WTC11 (cell line): ENCODE measurements at regions not wholly inside any gene's neighbourhood (a gene's known extent, or its start where the extent isn't known, plus 50 kb on each side); places are given as distances from the start of the nearest gene placed in this dataset.

Experiments
- ATAC-seq: fragments of 200-7000 bp; cut with Tn5 transposase; 2 replicates; pipeline ENCODE4 v1.10.0; 2021; ENCODE audit warnings: mild to moderate bottlenecking, moderate library complexity
- CTCF ChIA-PET: fragments of 300-600 bp; sonication (Branson Sonifier 250); formaldehyde crosslinking; loops from one replicate; lab custom pipeline; 2021; ENCODE audit warnings: antibody characterized with exemption; lab: Charles Lee
- POLR2A ChIA-PET: fragments of 350-600 bp; sonication (Branson Sonifier 250); formaldehyde crosslinking; loops from one replicate; lab custom pipeline; 2021; ENCODE audit warnings: antibody characterized with exemption; lab: Charles Lee
- DNase-seq: peaks from one replicate; pipeline ENCODE4 v3.0.0; 2021; ENCODE audit warnings: low spot score
- H3K27ac Mint-ChIP-seq: 2 replicates; pipeline ENCODE4 v1.8.0; 2021; ENCODE audit warnings: mixed read lengths
- H3K27me3 Mint-ChIP-seq: 2 replicates; pipeline ENCODE4 v1.8.0; 2021; ENCODE audit warnings: low read depth, mild to moderate bottlenecking, moderate library complexity, mixed read lengths
- H3K36me3 Mint-ChIP-seq: 2 replicates; pipeline ENCODE4 v1.8.0; 2021; ENCODE audit warnings: mixed read lengths
- H3K4me1 Mint-ChIP-seq: 2 replicates; pipeline ENCODE4 v1.8.0; 2022; ENCODE audit warnings: mixed read lengths
- H3K4me3 Mint-ChIP-seq: 2 replicates; pipeline ENCODE4 v1.8.0; 2021; ENCODE audit warnings: mild to moderate bottlenecking, moderate library complexity, mixed read lengths
- H3K9me3 Mint-ChIP-seq: 2 replicates; pipeline ENCODE4 v1.8.0; 2021; ENCODE audit warnings: mixed read lengths
- ATF1 ChIP-seq: sonication (generic); formaldehyde crosslinking; IDR thresholded peaks from 2 replicates; pipeline ENCODE4 v1.8.1; 2023; ENCODE audit warnings: mild to moderate bottlenecking, moderate library complexity, missing genetic modification reagents
- CBFB ChIP-seq: sonication (generic); formaldehyde crosslinking; IDR thresholded peaks from 2 replicates; pipeline ENCODE4 v1.8.1; 2022; ENCODE audit warnings: mild to moderate bottlenecking, low read depth, missing genetic modification reagents
- ELF4 ChIP-seq: sonication (generic); formaldehyde crosslinking; IDR thresholded peaks from 2 replicates; pipeline ENCODE4 v1.8.1; 2022; ENCODE audit warnings: low read depth, mild to moderate bottlenecking, moderate library complexity, missing genetic modification reagents
- GRHL2 ChIP-seq: fragments of 250-450 bp; sonication (Bioruptor Pico); IDR thresholded peaks from 2 replicates; pipeline ENCODE4 v1.8.0; 2022; ENCODE audit warnings: mild to moderate bottlenecking, moderate library complexity; ENCODE audit not compliant: insufficient replicate concordance, severe bottlenecking
- MXD4 ChIP-seq: fragments of 250-450 bp; sonication (Bioruptor Pico); IDR thresholded peaks from 2 replicates; pipeline ENCODE4 v1.8.0; 2021; ENCODE audit warnings: mild to moderate bottlenecking, moderate library complexity, borderline replicate concordance
- MYBL2 ChIP-seq: sonication (generic); formaldehyde crosslinking; IDR thresholded peaks from 2 replicates; pipeline ENCODE4 v1.8.1; 2023; ENCODE audit warnings: mild to moderate bottlenecking, moderate library complexity, missing genetic modification reagents
- RELA ChIP-seq: sonication (generic); formaldehyde crosslinking; IDR thresholded peaks from 2 replicates; pipeline ENCODE4 v1.8.1; 2022; ENCODE audit warnings: missing genetic modification reagents, mild to moderate bottlenecking, borderline replicate concordance
- SMAD3 ChIP-seq: sonication (generic); formaldehyde crosslinking; IDR thresholded peaks from 2 replicates; pipeline ENCODE4 v1.8.0; 2022; ENCODE audit warnings: missing genetic modification reagents, mild to moderate bottlenecking, borderline replicate concordance
- SP1 ChIP-seq: sonication (generic); formaldehyde crosslinking; conservative IDR thresholded peaks from 2 replicates; pipeline ENCODE4 v1.8.1; 2022; ENCODE audit warnings: missing genetic modification reagents
- TCF7 ChIP-seq: sonication (generic); formaldehyde crosslinking; IDR thresholded peaks from 2 replicates; pipeline ENCODE4 v1.8.0; 2022; ENCODE audit warnings: mild to moderate bottlenecking, low read depth, missing genetic modification reagents, moderate library complexity
- ZNF416 ChIP-seq: fragments of 250-450 bp; sonication (Bioruptor Pico); IDR thresholded peaks from 2 replicates; pipeline ENCODE4 v1.9.0; 2021; ENCODE audit warnings: mild to moderate bottlenecking, inconsistent platforms
- TF ChIP-seq, protein P1 (sequence below): sonication (generic); formaldehyde crosslinking; IDR thresholded peaks from 2 replicates; pipeline ENCODE4 v1.8.0; 2023; ENCODE audit warnings: missing genetic modification reagents, mild to moderate bottlenecking, borderline replicate concordance
- TF ChIP-seq, protein P2 (sequence below): fragments of 250-450 bp; sonication (Bioruptor Pico); conservative IDR thresholded peaks from 2 replicates; pipeline ENCODE4 v1.9.0; 2021; ENCODE audit warnings: mild to moderate bottlenecking
- TF ChIP-seq, protein P3 (sequence below): sonication (generic); formaldehyde crosslinking; conservative IDR thresholded peaks from 2 replicates; pipeline ENCODE4 v1.8.1; 2023; ENCODE audit warnings: mild to moderate bottlenecking, low read depth, missing genetic modification reagents, moderate library complexity
- TF ChIP-seq, protein P4 (sequence below): sonication (generic); formaldehyde crosslinking; IDR thresholded peaks from 2 replicates; pipeline ENCODE4 v1.8.0; 2022; ENCODE audit warnings: mild to moderate bottlenecking, missing genetic modification reagents
- TF ChIP-seq, protein P5 (sequence below): sonication (generic); formaldehyde crosslinking; IDR thresholded peaks from 2 replicates; pipeline ENCODE4 v1.8.1; 2022; ENCODE audit warnings: missing genetic modification reagents, borderline replicate concordance

DNA sequence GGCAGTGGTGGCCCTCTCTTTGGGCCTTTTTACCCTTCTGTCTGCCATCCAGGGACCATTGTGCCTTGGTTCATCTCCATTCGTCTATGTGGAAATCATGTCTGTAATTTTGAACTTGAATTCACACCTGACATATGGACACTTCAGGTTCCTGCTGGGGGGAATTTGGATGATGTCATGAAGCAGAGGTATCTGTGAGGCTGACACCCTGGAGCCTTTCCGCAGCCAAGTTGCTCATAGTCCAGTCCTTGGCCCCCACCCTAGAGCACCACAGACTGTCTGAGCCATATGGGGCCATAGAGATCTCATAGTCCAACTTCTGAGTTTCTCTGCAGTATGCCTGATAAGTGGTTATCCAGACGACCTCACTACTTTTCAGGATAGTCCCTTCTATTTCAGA is 147.7 kb upstream of the CACNA1E start (continued):
- TF ChIP-seq, protein P1, sequence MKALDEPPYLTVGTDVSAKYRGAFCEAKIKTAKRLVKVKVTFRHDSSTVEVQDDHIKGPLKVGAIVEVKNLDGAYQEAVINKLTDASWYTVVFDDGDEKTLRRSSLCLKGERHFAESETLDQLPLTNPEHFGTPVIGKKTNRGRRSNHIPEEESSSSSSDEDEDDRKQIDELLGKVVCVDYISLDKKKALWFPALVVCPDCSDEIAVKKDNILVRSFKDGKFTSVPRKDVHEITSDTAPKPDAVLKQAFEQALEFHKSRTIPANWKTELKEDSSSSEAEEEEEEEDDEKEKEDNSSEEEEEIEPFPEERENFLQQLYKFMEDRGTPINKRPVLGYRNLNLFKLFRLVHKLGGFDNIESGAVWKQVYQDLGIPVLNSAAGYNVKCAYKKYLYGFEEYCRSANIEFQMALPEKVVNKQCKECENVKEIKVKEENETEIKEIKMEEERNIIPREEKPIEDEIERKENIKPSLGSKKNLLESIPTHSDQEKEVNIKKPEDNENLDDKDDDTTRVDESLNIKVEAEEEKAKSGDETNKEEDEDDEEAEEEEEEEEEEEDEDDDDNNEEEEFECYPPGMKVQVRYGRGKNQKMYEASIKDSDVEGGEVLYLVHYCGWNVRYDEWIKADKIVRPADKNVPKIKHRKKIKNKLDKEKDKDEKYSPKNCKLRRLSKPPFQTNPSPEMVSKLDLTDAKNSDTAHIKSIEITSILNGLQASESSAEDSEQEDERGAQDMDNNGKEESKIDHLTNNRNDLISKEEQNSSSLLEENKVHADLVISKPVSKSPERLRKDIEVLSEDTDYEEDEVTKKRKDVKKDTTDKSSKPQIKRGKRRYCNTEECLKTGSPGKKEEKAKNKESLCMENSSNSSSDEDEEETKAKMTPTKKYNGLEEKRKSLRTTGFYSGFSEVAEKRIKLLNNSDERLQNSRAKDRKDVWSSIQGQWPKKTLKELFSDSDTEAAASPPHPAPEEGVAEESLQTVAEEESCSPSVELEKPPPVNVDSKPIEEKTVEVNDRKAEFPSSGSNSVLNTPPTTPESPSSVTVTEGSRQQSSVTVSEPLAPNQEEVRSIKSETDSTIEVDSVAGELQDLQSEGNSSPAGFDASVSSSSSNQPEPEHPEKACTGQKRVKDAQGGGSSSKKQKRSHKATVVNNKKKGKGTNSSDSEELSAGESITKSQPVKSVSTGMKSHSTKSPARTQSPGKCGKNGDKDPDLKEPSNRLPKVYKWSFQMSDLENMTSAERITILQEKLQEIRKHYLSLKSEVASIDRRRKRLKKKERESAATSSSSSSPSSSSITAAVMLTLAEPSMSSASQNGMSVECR = no peak
- TF ChIP-seq CBFB (no peak), ZNF416 (no peak), ATF1 (CRISPR knock-in tag) (no peak)
- TF ChIP-seq, protein P2, sequence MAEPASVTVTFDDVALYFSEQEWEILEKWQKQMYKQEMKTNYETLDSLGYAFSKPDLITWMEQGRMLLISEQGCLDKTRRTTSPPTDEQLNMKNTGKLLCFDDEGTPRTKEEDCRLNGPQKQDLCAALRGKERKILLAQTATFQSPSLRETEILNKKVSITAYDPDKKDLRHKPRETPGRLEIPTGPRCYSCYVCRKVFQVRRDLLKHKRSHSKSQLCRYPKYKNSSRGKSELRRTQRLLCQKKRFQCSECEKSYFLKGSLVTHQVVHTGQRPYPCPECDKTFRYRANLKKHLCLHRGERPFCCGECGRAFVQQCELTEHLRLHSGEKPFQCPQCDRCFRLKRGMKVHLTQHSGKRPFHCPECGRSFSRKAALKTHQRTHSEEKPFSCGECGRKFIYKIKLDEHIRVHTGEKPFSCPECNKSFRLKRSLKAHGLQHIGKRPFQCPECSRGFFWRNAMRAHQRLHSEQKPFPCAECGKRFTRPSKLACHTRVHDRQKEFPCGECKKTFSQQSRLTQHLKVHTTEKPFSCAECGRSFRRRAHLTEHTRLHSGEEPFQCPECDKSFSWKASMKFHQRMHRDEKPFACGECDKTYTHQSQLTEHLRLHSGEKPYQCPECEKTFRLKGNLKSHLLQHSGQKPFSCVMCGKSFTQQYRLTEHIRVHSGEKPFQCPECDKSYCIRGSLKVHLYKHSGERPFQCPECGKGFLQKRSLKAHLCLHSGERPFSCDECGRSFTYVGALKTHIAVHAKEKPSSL (CRISPR knock-in tag) = no peak

DNA sequence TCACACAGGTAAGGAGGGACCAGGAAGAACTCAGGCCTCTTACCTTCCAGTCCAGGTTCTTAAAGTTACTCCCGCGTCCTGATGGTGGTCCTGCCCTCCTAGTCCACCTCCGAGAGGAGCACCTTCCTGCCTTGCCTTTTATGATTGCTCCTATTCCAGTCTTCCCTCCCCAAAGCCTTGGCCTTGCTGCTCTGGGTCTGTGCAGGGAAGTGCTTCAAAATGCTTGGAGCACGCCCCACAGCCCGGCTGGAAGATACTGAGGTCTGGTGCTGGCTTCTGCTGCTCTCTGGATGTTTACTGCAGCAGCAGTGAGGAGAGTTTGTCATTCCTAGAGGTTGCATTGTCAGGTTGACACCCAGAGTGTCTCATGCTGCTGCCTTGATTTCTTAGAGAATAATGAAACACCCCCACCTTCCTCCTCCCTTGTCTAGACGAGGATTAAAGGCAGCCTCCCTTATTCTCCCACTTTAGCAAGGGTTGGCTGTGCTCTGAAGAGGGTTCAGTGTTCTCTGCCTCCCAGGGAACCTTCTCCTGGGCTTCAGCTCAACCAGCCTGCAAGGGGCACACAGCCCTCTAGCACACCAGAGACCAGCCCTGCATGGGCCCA is 142.2 kb upstream of the CACNA1E start:
- CTCF ChIA-PET = no interaction called here
- TF ChIP-seq ELF4 (no peak), SP1 (CRISPR knock-in tag) (no peak), GRHL2 (CRISPR knock-in tag) (no peak), MXD4 (no peak), RELA (CRISPR knock-in tag) (no peak), MYBL2 (CRISPR knock-in tag) (no peak), ATF1 (CRISPR knock-in tag) (no peak), SMAD3 (CRISPR knock-in tag) (no peak), TCF7 (CRISPR knock-in tag) (no peak)
- TF ChIP-seq, protein P3, sequence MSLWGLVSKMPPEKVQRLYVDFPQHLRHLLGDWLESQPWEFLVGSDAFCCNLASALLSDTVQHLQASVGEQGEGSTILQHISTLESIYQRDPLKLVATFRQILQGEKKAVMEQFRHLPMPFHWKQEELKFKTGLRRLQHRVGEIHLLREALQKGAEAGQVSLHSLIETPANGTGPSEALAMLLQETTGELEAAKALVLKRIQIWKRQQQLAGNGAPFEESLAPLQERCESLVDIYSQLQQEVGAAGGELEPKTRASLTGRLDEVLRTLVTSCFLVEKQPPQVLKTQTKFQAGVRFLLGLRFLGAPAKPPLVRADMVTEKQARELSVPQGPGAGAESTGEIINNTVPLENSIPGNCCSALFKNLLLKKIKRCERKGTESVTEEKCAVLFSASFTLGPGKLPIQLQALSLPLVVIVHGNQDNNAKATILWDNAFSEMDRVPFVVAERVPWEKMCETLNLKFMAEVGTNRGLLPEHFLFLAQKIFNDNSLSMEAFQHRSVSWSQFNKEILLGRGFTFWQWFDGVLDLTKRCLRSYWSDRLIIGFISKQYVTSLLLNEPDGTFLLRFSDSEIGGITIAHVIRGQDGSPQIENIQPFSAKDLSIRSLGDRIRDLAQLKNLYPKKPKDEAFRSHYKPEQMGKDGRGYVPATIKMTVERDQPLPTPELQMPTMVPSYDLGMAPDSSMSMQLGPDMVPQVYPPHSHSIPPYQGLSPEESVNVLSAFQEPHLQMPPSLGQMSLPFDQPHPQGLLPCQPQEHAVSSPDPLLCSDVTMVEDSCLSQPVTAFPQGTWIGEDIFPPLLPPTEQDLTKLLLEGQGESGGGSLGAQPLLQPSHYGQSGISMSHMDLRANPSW (CRISPR knock-in tag) = no peak
- TF ChIP-seq, protein P4, sequence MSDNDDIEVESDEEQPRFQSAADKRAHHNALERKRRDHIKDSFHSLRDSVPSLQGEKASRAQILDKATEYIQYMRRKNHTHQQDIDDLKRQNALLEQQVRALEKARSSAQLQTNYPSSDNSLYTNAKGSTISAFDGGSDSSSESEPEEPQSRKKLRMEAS (CRISPR knock-in tag) = no peak
- TF ChIP-seq, protein P5, sequence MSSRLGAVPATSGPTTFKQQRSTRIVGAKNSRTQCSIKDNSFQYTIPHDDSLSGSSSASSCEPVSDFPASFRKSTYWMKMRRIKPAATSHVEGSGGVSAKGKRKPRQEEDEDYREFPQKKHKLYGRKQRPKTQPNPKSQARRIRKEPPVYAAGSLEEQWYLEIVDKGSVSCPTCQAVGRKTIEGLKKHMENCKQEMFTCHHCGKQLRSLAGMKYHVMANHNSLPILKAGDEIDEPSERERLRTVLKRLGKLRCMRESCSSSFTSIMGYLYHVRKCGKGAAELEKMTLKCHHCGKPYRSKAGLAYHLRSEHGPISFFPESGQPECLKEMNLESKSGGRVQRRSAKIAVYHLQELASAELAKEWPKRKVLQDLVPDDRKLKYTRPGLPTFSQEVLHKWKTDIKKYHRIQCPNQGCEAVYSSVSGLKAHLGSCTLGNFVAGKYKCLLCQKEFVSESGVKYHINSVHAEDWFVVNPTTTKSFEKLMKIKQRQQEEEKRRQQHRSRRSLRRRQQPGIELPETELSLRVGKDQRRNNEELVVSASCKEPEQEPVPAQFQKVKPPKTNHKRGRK (CRISPR knock-in tag) = no peak
- POLR2A ChIA-PET = no interaction called here
- no peak overlapping the region for H3K27ac Mint-ChIP-seq
- DNase-seq (no peak), ATAC-seq (no peak; the same call in 1 of the 2 replicates)
- H3K4me1 Mint-ChIP-seq = peaks cover 5% of the 10 kb centered on the region; the same call in 1 of the 2 replicates
- H3K27me3 Mint-ChIP-seq = no peaks in the 10 kb centered on the region; the same call in 1 of the 2 replicates
- H3K9me3 Mint-ChIP-seq = peaks cover 6% of the 10 kb centered on the region
- H3K4me3 Mint-ChIP-seq = no peak overlapping the region
- no peaks in the 10 kb centered on the region for H3K36me3 Mint-ChIP-seq
